DND-41 (cell line): ENCODE measurements at regions not wholly inside any gene's neighbourhood (a gene's known extent, or its start where the extent isn't known, plus 50 kb on each side); places are given as distances from the start of the nearest gene placed in this dataset.

ENCODE experiments used
- ATAC-seq: fragments of 200-7000 bp; cut with Tn5 transposase; 3 replicates; pipeline ENCODE4 v1.9.1; 2021; ENCODE audit warnings: low read depth; ENCODE audit not compliant: insufficient read depth
- DNase-seq: peaks from one replicate; pipeline ENCODE4 v3.0.0-alpha.2; 2020
- H2AFZ ChIP-seq: 2 replicates; pipeline ENCODE4 v1.6.0; 2012; ENCODE audit warnings: low read depth, low read length
- H3K27ac ChIP-seq: 2 replicates; pipeline ENCODE4 v1.5.1; 2012; ENCODE audit warnings: low read length, inconsistent platforms
- H3K27me3 ChIP-seq: fragments of 200-600 bp; sonication (generic); 2 replicates; pipeline ENCODE4 v1.6.0; 2012; ENCODE audit warnings: low read length, mild to moderate bottlenecking, inconsistent platforms; ENCODE audit not compliant: insufficient read depth, poor library complexity
- H3K36me3 ChIP-seq: 2 replicates; pipeline ENCODE4 v1.5.1; 2012; ENCODE audit warnings: low read length, inconsistent platforms; ENCODE audit not compliant: insufficient read depth
- H3K4me1 ChIP-seq: 2 replicates; pipeline ENCODE4 v1.5.1; 2012; ENCODE audit warnings: mild to moderate bottlenecking, low read length; ENCODE audit not compliant: insufficient read depth
- H3K4me2 ChIP-seq: 2 replicates; pipeline ENCODE4 v1.6.0; 2012; ENCODE audit warnings: mild to moderate bottlenecking, moderate library complexity, low read length, inconsistent platforms; ENCODE audit not compliant: insufficient read depth
- H3K4me3 ChIP-seq, 2 experiments: fragments of 200-600 bp in 1 of 2; shearing (Covaris generic) in 1 of 2; 2 replicates each; pipeline ENCODE4 v1.5.1; 2012 to 2016; ENCODE audit warnings: inconsistent platforms in 2 of 2, low read length in 2 of 2, mild to moderate bottlenecking in 2 of 2, low read depth in 1 of 2, moderate library complexity in 1 of 2
- H3K79me2 ChIP-seq: 2 replicates; pipeline ENCODE4 v1.6.0; 2012; ENCODE audit warnings: low read length, inconsistent platforms; ENCODE audit not compliant: insufficient read depth
- H3K9ac ChIP-seq: 2 replicates; pipeline ENCODE4 v1.6.0; 2012; ENCODE audit warnings: low read depth, mild to moderate bottlenecking, inconsistent platforms, low read length, moderate library complexity
- H3K9me3 ChIP-seq: 2 replicates; pipeline ENCODE4 v1.5.1; 2012; ENCODE audit warnings: low read length, moderate library complexity, mild to moderate bottlenecking, inconsistent platforms; ENCODE audit not compliant: insufficient read depth, severe bottlenecking
- H4K20me1 ChIP-seq: 2 replicates; pipeline ENCODE4 v1.6.0; 2012; ENCODE audit warnings: low read length; ENCODE audit not compliant: insufficient read depth
- CTCF ChIP-seq: IDR thresholded peaks from 2 replicates; pipeline ENCODE4 v1.5.1; 2012; ENCODE audit warnings: borderline replicate concordance, low read length, moderate library complexity, mild to moderate bottlenecking; ENCODE audit not compliant: poor library complexity, severe bottlenecking; ENCODE audit errors: extremely low read depth
- EZH2 ChIP-seq: IDR thresholded peaks from 3 replicates; pipeline ENCODE4 v1.6.1; 2012; ENCODE audit warnings: borderline replicate concordance, low read depth, mild to moderate bottlenecking, moderate library complexity, low read length, inconsistent platforms; ENCODE audit not compliant: severe bottlenecking

- H3K36me3 ChIP-seq: no peaks in the 10 kb centered on the region
- H3K27ac ChIP-seq: no peak overlapping the region
- TF ChIP-seq EZH2: no peak
- TF ChIP-seq CTCF: no peak
- DNase-seq: no peak
- no peaks in the 10 kb centered on the region for H3K9me3 ChIP-seq
- no peak overlapping the region for H3K4me2 ChIP-seq
- ATAC-seq: no peak
- H3K4me3 ChIP-seq: no peak overlapping the region
- H3K9ac ChIP-seq: no peak overlapping the region
- no peak overlapping the region for H2AFZ ChIP-seq
- no peaks in the 10 kb centered on the region for H4K20me1 ChIP-seq
- H3K79me2 ChIP-seq: no peaks in the 10 kb centered on the region
- H3K27me3 ChIP-seq: no peaks in the 10 kb centered on the region
- no peaks in the 10 kb centered on the region for H3K4me1 ChIP-seq
Measured at GRCh38 chr9:79970146-79970425, 398.3 kb downstream of the TLE4 start.

- H3K4me3 ChIP-seq: no peak overlapping the region
- ATAC-seq: no peak
- no peaks in the 10 kb centered on the region for H3K36me3 ChIP-seq
- H3K27ac ChIP-seq: no peak overlapping the region
- no peak overlapping the region for H3K9ac ChIP-seq
- DNase-seq: no peak
- no peaks in the 10 kb centered on the region for H3K27me3 ChIP-seq
- H3K4me1 ChIP-seq: no peaks in the 10 kb centered on the region
- TF ChIP-seq CTCF (no peak), EZH2 (no peak)
- H3K79me2 ChIP-seq: no peaks in the 10 kb centered on the region
- H3K9me3 ChIP-seq: no peaks in the 10 kb centered on the region
- H3K4me2 ChIP-seq: no peak overlapping the region
- no peaks in the 10 kb centered on the region for H4K20me1 ChIP-seq
- no peak overlapping the region for H2AFZ ChIP-seq
Measured at GRCh38 chr9:79969393-79970145, 397.8 kb downstream of the TLE4 start.

DNA sequence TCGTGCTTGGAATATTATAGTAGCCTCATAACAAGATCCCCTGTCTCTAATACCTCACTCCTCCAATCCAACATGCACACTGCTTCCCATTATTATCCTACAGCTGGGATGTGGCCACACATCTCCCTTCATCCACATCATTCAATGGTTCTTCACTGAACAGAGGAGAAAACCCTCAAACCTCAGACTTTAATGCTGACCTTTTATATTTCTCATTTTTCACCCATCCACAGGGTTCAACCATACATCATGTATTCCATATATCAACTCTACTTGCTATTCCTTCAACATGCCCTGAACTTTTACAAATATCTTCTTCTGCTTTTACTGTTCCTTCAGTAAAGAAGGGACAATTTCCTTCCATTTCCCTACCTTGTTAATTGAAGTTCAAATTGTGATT lies 396.8 kb downstream of the TLE4 start:
- Histone ChIP-seq H2AFZ (no peak overlapping the region), H3K27me3 (no peaks in the 10 kb centered on the region), H3K4me3 (no peak overlapping the region), H3K4me2 (no peak overlapping the region), H3K27ac (no peak overlapping the region), H3K4me1 (no peaks in the 10 kb centered on the region), H3K36me3 (no peaks in the 10 kb centered on the region), H4K20me1 (no peaks in the 10 kb centered on the region), H3K79me2 (no peaks in the 10 kb centered on the region), H3K9ac (no peak overlapping the region), H3K9me3 (no peaks in the 10 kb centered on the region)
- DNase-seq (no peak), ATAC-seq (no peak)
- TF ChIP-seq CTCF: no peak
- TF ChIP-seq EZH2: no peak
